ENCODE measurements at regions not wholly inside any gene's neighbourhood (a gene's known extent, or its start where the extent isn't known, plus 50 kb on each side); places are given as distances from the start of the nearest gene placed in this dataset.
"Not testable (repeated sequence)": the region's sequence is repeated elsewhere in the genome, so short reads cannot be mapped to it uniquely, and the experiment has no call there.

DNA sequence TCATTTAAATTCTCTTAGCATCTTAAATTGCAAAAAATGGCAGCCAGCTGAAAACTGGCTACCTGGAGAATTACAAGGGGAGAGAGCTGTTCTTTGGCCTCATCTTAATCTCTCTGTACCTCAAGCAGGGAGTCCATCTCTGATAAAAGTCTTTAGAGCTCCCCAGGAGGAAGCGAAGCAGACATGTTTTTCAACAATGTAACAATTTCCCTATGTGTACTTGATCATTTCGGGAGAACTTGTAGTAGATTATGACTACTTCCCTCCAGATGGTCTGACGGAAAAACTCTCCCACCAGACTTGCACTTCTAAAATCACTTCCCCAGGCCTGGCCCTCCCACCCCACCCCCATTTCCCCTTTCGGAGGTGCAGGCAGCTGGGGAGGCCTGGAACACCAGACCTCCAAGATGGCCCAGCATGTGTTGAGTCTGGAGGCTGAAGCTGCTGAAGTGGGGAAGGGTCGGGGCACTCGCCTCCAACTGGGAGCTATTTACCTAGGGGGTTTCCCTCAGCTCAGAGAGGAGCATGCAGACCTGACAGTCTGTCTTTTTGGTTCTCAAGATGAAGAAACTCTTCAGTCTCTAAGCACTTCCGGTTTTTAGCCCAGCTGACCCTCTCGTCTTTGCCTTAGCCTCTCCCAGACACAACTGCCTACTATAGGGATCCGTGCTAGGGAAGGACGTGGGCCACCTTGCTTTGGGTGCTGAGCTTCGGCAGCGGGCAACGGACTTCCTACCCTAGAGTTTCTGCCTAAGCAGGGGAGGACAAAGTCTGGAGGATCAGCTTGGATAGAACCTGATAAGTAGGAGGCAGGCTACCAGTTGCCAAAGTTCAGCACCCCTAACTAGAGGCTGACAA is 164.0 kb upstream of the TBL1XR1 start:
- H3K9ac ChIP-seq (ENCODE audit: low read depth, low read length): peak overlapping the region; percentile 57

DNA sequence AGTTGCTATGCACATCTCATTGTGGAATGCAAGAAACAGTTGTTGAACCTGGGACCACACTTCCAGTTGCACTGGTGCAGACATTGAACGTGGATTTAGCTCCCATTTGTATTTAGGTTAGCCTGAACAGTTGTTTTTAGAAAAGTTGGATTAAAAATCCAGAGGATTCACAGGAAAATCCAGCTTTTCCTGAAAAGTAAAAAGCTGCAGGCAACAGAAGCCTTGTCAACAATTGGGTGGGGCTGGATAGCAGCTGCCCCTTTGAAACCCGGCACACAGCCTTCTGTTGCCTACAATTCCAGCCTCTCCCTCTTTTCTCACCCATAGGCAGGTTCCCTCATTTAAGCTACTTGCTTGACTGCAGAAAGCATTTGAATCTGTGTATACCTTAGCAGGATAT is 165.3 kb upstream of the TBL1XR1 start:
- Histone ChIP-seq H3K36me3 (ENCODE audit: insufficient read depth, low read length) (no peaks in the 10 kb centered on the region), H3K9me3 (replicated peaks; ENCODE audit: low read length) (no peaks in the 10 kb centered on the region), H3K4me3 (ENCODE audit: low read length) (no peak overlapping the region), H3K9ac (ENCODE audit: low read depth, low read length) (no peak overlapping the region), H3K4me1 (ENCODE audit: control insufficient read depth, insufficient read depth, low read length) (peaks cover 33% of the 10 kb centered on the region), H3K27me3 (ENCODE audit: control insufficient read depth, insufficient read depth, low read length) (no peaks in the 10 kb centered on the region), H3K4me2 (ENCODE audit: low read length) (no peak overlapping the region)

More for the DNA sequence above, 164.0 kb upstream of the TBL1XR1 start:
- Histone ChIP-seq H3K9me3 (replicated peaks; ENCODE audit: low read length) (no peaks in the 10 kb centered on the region), H3K4me2 (ENCODE audit: low read length) (peak overlapping the region; percentile 74), H3K36me3 (ENCODE audit: insufficient read depth, low read length) (no peaks in the 10 kb centered on the region), H3K4me3 (ENCODE audit: low read length) (no peak overlapping the region), H3K4me1 (ENCODE audit: control insufficient read depth, insufficient read depth, low read length) (peaks cover 43% of the 10 kb centered on the region), H3K27me3 (ENCODE audit: control insufficient read depth, insufficient read depth, low read length) (no peaks in the 10 kb centered on the region)

DNA sequence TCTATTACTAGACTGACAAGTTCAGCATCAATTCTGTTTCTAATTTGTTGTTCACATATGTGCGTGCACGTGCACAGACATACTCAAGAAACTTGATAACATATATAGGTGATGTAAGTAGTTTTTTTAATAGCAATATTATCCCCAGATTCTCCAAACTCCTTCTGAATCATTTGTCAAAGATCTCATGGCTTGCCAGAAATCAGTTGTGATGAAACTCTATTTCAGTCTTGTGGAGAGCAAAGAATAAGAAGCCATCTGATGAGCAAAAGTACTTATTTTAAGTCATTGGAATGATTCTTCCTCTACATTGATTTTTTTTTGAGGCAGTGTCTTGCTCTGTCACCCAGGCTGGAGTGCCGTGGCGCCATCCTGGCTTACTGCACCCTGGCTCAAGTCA is 167.0 kb upstream of the TBL1XR1 start:
- H3K9ac ChIP-seq (ENCODE audit: low read depth, low read length): no peak overlapping the region
- no peak overlapping the region for H3K4me2 ChIP-seq (ENCODE audit: low read length)
- H3K36me3 ChIP-seq (ENCODE audit: insufficient read depth, low read length): no peaks in the 10 kb centered on the region
- H3K9me3 ChIP-seq (replicated peaks; ENCODE audit: low read length): no peaks in the 10 kb centered on the region
- H3K4me1 ChIP-seq (ENCODE audit: control insufficient read depth, insufficient read depth, low read length): peaks cover 17% of the 10 kb centered on the region
- no peaks in the 10 kb centered on the region for H3K27me3 ChIP-seq (ENCODE audit: control insufficient read depth, insufficient read depth, low read length)
- no peak overlapping the region for H3K4me3 ChIP-seq (ENCODE audit: low read length)

DNA sequence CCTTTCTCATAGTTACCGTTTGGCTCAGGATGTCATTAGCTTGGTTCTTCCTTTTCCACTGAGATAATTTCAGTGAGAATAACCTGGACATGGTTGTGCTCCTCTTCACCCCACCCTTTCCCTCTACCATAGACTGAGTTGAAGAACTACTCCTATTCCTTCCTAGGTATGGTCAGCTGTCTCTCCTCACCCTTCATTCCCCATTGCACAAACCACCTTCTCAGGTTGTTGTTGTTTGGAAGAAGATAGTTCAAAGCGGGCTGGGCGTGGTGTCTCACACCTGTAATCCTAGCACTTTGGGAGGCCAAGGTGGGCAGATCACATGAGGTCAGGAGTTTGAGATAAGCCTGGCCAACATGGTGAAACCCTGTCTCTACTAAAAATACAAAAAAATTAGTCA is 168.0 kb upstream of the TBL1XR1 start:
- not testable (repeated sequence) for H3K36me3 ChIP-seq (ENCODE audit: insufficient read depth, low read length); H3K9me3 ChIP-seq (replicated peaks; ENCODE audit: low read length); H3K27me3 ChIP-seq (ENCODE audit: control insufficient read depth, insufficient read depth, low read length)

DNA sequence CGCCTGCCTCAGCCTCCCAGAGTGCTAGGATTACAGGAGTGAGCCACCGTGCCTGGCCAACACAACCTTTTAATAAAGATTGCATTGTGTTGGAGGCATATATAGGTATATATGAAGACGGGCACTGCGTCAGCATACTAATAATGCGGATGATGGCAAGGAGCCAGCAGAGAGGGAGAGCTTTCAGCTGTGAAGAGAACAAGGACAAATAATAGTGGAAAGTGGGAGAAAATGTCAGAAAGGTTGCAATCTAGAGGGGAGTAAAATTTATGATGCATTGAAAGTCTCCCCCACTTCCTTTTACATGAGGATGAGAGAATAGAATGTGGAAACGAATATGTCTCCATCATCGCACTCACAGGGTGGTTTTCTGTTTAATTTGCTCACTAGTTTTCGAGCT is 170.5 kb upstream of the TBL1XR1 start:
- Histone ChIP-seq H3K9me3 (replicated peaks; ENCODE audit: low read length) (no peaks in the 10 kb centered on the region), H3K36me3 (ENCODE audit: insufficient read depth, low read length) (no peaks in the 10 kb centered on the region), H3K27me3 (ENCODE audit: control insufficient read depth, insufficient read depth, low read length) (no peaks in the 10 kb centered on the region), H3K9ac (ENCODE audit: low read depth, low read length) (no peak overlapping the region), H3K4me1 (ENCODE audit: control insufficient read depth, insufficient read depth, low read length) (no peaks in the 10 kb centered on the region), H3K4me3 (ENCODE audit: low read length) (no peak overlapping the region), H3K4me2 (ENCODE audit: low read length) (no peak overlapping the region)

More for the DNA sequence above, 168.0 kb upstream of the TBL1XR1 start:
- not testable (repeated sequence) for H3K9ac ChIP-seq (ENCODE audit: low read depth, low read length); H3K4me2 ChIP-seq (ENCODE audit: low read length); H3K4me3 ChIP-seq (ENCODE audit: low read length); H3K4me1 ChIP-seq (ENCODE audit: control insufficient read depth, insufficient read depth, low read length)

DNA sequence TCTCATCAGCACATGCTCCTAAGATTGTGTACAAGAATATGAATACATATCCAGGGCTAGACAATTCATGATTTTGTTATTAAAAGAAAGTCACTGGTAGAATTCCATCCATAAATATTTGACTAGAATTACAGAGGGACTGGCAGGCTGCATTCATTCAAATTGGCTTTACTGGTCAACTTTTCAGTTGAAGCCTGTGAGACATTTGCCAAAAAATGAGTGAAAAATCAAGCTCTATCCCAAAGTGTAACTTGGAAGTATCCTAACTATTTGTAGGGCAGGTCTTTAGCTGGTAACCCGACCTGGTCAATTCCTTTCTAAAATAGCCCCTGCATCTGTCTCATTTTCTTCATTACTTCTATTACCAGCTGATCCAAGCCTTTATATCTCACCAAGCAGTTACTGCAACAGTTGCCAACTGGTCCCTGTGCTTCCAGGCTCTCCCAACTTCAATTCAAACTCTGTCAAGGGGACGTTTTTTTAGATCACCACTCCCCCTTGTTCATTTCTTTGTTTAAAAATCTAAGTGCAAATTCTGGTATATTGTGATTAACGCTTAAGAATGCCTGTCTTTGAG is 173.1 kb upstream of the TBL1XR1 start:
- no peaks in the 10 kb centered on the region for H3K4me1 ChIP-seq (ENCODE audit: control insufficient read depth, insufficient read depth, low read length)
- H3K4me3 ChIP-seq (ENCODE audit: low read length): no peak overlapping the region

DNA sequence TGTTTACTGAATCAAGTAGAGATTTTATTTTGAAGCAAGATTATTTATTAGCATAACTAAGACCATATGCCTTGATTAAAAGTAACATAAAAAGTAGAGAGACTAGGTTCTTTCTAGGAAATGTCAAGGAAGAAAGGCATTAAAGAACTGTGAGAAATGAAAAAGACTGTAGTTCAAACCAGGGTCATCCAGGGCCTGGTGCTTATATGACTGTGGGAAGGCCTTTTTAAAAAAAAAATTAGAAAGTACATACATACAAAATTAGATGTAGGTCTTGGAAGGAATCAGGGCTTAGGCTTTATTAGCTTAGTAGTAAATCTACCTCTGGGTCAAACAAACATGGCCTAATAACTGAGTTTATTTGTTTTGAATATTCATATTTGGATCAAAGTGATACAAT is 173.9 kb upstream of the TBL1XR1 start:
- no peaks in the 10 kb centered on the region for H3K4me1 ChIP-seq (ENCODE audit: control insufficient read depth, insufficient read depth, low read length)
- no peaks in the 10 kb centered on the region for H3K9me3 ChIP-seq (replicated peaks; ENCODE audit: low read length)
- H3K27me3 ChIP-seq (ENCODE audit: control insufficient read depth, insufficient read depth, low read length): no peaks in the 10 kb centered on the region
- no peak overlapping the region for H3K4me3 ChIP-seq (ENCODE audit: low read length)
- H3K9ac ChIP-seq (ENCODE audit: low read depth, low read length): no peak overlapping the region
- H3K36me3 ChIP-seq (ENCODE audit: insufficient read depth, low read length): no peaks in the 10 kb centered on the region
- H3K4me2 ChIP-seq (ENCODE audit: low read length): no peak overlapping the region

More for the DNA sequence above, 173.1 kb upstream of the TBL1XR1 start:
- H3K36me3 ChIP-seq (ENCODE audit: insufficient read depth, low read length): no peaks in the 10 kb centered on the region
- no peak overlapping the region for H3K9ac ChIP-seq (ENCODE audit: low read depth, low read length)
- H3K27me3 ChIP-seq (ENCODE audit: control insufficient read depth, insufficient read depth, low read length): no peaks in the 10 kb centered on the region
- no peaks in the 10 kb centered on the region for H3K9me3 ChIP-seq (replicated peaks; ENCODE audit: low read length)
- no peak overlapping the region for H3K4me2 ChIP-seq (ENCODE audit: low read length)

DNA sequence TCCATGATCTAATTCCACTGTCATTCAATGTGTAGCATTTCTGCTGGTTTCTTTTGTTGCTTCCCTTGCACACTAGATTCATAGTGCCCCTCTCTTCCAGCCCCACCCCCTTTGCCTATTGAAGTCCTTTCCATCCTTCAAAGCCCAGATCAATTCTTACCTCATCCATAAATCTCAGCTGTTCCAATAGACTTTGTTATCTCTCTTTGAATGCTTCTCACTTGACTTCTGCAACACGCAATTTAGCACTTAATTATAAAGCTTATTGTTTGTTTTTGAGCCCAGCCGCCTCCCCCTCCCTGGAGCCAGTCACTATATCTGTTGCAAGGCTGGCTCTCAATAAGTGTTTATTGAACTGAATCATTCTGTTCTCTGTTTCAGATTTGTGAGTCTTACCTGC is 174.6 kb upstream of the TBL1XR1 start:
- Histone ChIP-seq H3K9me3 (replicated peaks; ENCODE audit: low read length) (no peaks in the 10 kb centered on the region), H3K27me3 (ENCODE audit: control insufficient read depth, insufficient read depth, low read length) (no peaks in the 10 kb centered on the region), H3K4me3 (ENCODE audit: low read length) (no peak overlapping the region)

DNA sequence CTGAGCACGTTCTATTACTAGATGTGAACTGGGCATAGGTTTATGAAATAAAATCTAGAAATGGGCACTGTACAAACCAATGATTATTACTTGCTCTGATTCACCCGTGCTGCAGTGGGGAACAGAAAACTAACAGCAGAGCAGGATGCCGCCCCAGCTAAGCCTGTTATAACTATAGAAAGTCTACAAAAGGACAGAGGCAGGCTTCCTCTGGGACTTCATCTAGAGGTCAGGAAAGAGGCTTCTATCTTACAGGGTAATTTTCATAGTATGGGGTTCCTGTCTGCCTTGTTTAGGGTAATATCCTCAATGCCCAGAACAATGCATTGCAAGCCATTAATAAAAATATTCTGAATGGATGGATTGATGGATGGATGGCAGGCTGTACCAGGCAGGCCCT is 177.0 kb upstream of the TBL1XR1 start:
- H3K4me2 ChIP-seq (ENCODE audit: low read length): no peak overlapping the region
- H3K36me3 ChIP-seq (ENCODE audit: insufficient read depth, low read length): no peaks in the 10 kb centered on the region
- H3K4me3 ChIP-seq (ENCODE audit: low read length): no peak overlapping the region
- H3K27me3 ChIP-seq (ENCODE audit: control insufficient read depth, insufficient read depth, low read length): no peaks in the 10 kb centered on the region
- H3K9ac ChIP-seq (ENCODE audit: low read depth, low read length): no peak overlapping the region
- no peaks in the 10 kb centered on the region for H3K4me1 ChIP-seq (ENCODE audit: control insufficient read depth, insufficient read depth, low read length)
- H3K9me3 ChIP-seq (replicated peaks; ENCODE audit: low read length): no peaks in the 10 kb centered on the region

More for the DNA sequence above, 174.6 kb upstream of the TBL1XR1 start:
- no peaks in the 10 kb centered on the region for H3K4me1 ChIP-seq (ENCODE audit: control insufficient read depth, insufficient read depth, low read length)
- no peak overlapping the region for H3K9ac ChIP-seq (ENCODE audit: low read depth, low read length)
- no peak overlapping the region for H3K4me2 ChIP-seq (ENCODE audit: low read length)
- no peaks in the 10 kb centered on the region for H3K36me3 ChIP-seq (ENCODE audit: insufficient read depth, low read length)

GRCh38 chr3:177375316-177375715 is 178.0 kb upstream of the TBL1XR1 start:
- no peak overlapping the region for H3K4me2 ChIP-seq (ENCODE audit: low read length)
- H3K36me3 ChIP-seq (ENCODE audit: insufficient read depth, low read length): no peaks in the 10 kb centered on the region

DNA sequence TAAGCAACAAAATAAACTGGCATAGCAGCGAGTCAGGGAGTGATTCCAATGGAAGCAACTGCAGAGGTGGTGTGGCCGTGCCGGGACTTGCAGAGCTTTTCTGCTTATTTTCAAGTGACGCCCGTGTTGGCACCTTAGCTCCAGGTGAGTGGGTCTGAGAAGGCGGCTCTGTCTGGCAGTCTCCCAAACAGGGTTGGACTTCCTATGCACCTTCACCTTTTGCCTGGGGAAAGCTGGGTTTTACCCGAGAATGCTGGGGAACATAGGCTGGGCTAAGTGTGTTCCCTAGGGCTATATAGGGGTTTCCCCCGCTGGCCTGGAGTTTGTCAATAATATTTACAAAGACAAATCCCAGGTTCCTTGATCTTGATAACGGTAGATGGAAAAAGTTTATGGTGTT is 179.9 kb upstream of the TBL1XR1 start:
- H3K4me1 ChIP-seq (ENCODE audit: control insufficient read depth, insufficient read depth, low read length): no peaks in the 10 kb centered on the region
- H3K27me3 ChIP-seq (ENCODE audit: control insufficient read depth, insufficient read depth, low read length): no peaks in the 10 kb centered on the region
- H3K36me3 ChIP-seq (ENCODE audit: insufficient read depth, low read length): no peaks in the 10 kb centered on the region
- H3K4me2 ChIP-seq (ENCODE audit: low read length): no peak overlapping the region
- H3K9me3 ChIP-seq (replicated peaks; ENCODE audit: low read length): no peaks in the 10 kb centered on the region
- no peak overlapping the region for H3K4me3 ChIP-seq (ENCODE audit: low read length)
- H3K9ac ChIP-seq (ENCODE audit: low read depth, low read length): no peak overlapping the region

More at GRCh38 chr3:177375316-177375715, 178.0 kb upstream of the TBL1XR1 start:
- H3K27me3 ChIP-seq (ENCODE audit: control insufficient read depth, insufficient read depth, low read length): no peaks in the 10 kb centered on the region
- no peaks in the 10 kb centered on the region for H3K4me1 ChIP-seq (ENCODE audit: control insufficient read depth, insufficient read depth, low read length)
- H3K9ac ChIP-seq (ENCODE audit: low read depth, low read length): no peak overlapping the region
- no peak overlapping the region for H3K4me3 ChIP-seq (ENCODE audit: low read length)
- no peaks in the 10 kb centered on the region for H3K9me3 ChIP-seq (replicated peaks; ENCODE audit: low read length)

- Histone ChIP-seq H3K36me3 (ENCODE audit: insufficient read depth, low read length) (no peaks in the 10 kb centered on the region), H3K4me1 (ENCODE audit: control insufficient read depth, insufficient read depth, low read length) (no peaks in the 10 kb centered on the region), H3K9ac (ENCODE audit: low read depth, low read length) (no peak overlapping the region), H3K4me2 (ENCODE audit: low read length) (no peak overlapping the region), H3K27me3 (ENCODE audit: control insufficient read depth, insufficient read depth, low read length) (no peaks in the 10 kb centered on the region), H3K9me3 (replicated peaks; ENCODE audit: low read length) (no peaks in the 10 kb centered on the region), H3K4me3 (ENCODE audit: low read length) (no peak overlapping the region)
Measured at GRCh38 chr3:177378168-177378567, 180.9 kb upstream of the TBL1XR1 start.
